KOPT-K1 (cell line): ENCODE measurements at regions not wholly inside any gene's neighbourhood (a gene's known extent, or its start where the extent isn't known, plus 50 kb on each side); places are given as distances from the start of the nearest gene placed in this dataset.
"Not testable (repeated sequence)": the region's sequence is repeated elsewhere in the genome, so short reads cannot be mapped to it uniquely, and the experiment has no call there.

Experiments
- H3K27ac ChIP-seq: fragments of 200-600 bp; sonication (generic); 2 replicates; pipeline ENCODE4 v1.5.1; 2016; ENCODE audit warnings: antibody characterized with exemption, mild to moderate bottlenecking, low read depth, low read length; ENCODE audit not compliant: poor library complexity, severe bottlenecking
- H3K36me3 ChIP-seq: fragments of 200-600 bp; sonication (generic); 2 replicates; pipeline ENCODE4 v1.5.1; 2017; ENCODE audit warnings: antibody characterized with exemption, mild to moderate bottlenecking, low read length, moderate library complexity; ENCODE audit not compliant: insufficient read depth
- H3K9me3 ChIP-seq: fragments of 200-600 bp; sonication (generic); 2 replicates; pipeline ENCODE4 v1.5.1; 2017; ENCODE audit warnings: antibody characterized with exemption, low read length, mild to moderate bottlenecking; ENCODE audit not compliant: insufficient read depth, poor library complexity, severe bottlenecking

- Histone ChIP-seq H3K36me3 (peaks cover 36% of the 10 kb centered on the region), H3K9me3 (no peaks in the 10 kb centered on the region), H3K27ac (peak overlapping the region; percentile 95)
Observed at GRCh38 chrY:19570999-19571398, 173.5 kb downstream of the KDM5D start.

- peak overlapping the region; percentile 95 for H3K27ac ChIP-seq
- peaks cover 10% of the 10 kb centered on the region for H3K36me3 ChIP-seq
- H3K9me3 ChIP-seq: no peaks in the 10 kb centered on the region
Observed at GRCh38 chrY:19567943-19568342, 176.6 kb downstream of the KDM5D start.

GRCh38 chrY:19567051-19567921 is 177.2 kb downstream of the KDM5D start:
- Histone ChIP-seq H3K27ac (peak overlapping the region; percentile 95), H3K9me3 (no peaks in the 10 kb centered on the region), H3K36me3 (peaks cover 7% of the 10 kb centered on the region)

GRCh38 chrY:19559161-19559560 is 185.4 kb downstream of the KDM5D start:
- Histone ChIP-seq H3K9me3 (peaks cover 15% of the 10 kb centered on the region), H3K36me3 (peaks cover 5% of the 10 kb centered on the region; the same call in 1 of the 2 replicates), H3K27ac (no peak overlapping the region)

GRCh38 chrY:19549671-19550466 is 194.7 kb downstream of the KDM5D start:
- Histone ChIP-seq H3K36me3 (peaks cover 2% of the 10 kb centered on the region; the same call in 1 of the 2 replicates), H3K9me3 (no peaks in the 10 kb centered on the region)

GRCh38 chrY:19541475-19542306 is 202.8 kb downstream of the KDM5D start:
- H3K27ac ChIP-seq: no peak overlapping the region
- no peaks in the 10 kb centered on the region for H3K36me3 ChIP-seq
- no peaks in the 10 kb centered on the region for H3K9me3 ChIP-seq

More at GRCh38 chrY:19549671-19550466, 194.7 kb downstream of the KDM5D start:
- peak overlapping the region; percentile 80 for H3K27ac ChIP-seq

- H3K9me3 ChIP-seq, H3K27ac ChIP-seq, H3K36me3 ChIP-seq: not testable (repeated sequence)
Observed at GRCh38 chrY:19535697-19536096, 208.8 kb downstream of the KDM5D start.

GRCh38 chrY:19521976-19522375 is 222.6 kb downstream of the KDM5D start:
- Histone ChIP-seq H3K36me3 (no peaks in the 10 kb centered on the region), H3K9me3 (peaks cover 13% of the 10 kb centered on the region), H3K27ac (peak overlapping the region; percentile 62)

GRCh38 chrY:19503092-19503449 is 241.5 kb downstream of the KDM5D start:
- Histone ChIP-seq H3K9me3 (no peaks in the 10 kb centered on the region), H3K27ac (no peak overlapping the region), H3K36me3 (no peaks in the 10 kb centered on the region)

GRCh38 chrY:19502169-19503091 is 242.1 kb downstream of the KDM5D start:
- Histone ChIP-seq H3K36me3 (no peaks in the 10 kb centered on the region), H3K27ac (no peak overlapping the region), H3K9me3 (no peaks in the 10 kb centered on the region)

- peak overlapping the region; percentile 87 for H3K27ac ChIP-seq
- no peaks in the 10 kb centered on the region for H3K9me3 ChIP-seq
Observed at GRCh38 chrY:19498556-19498955, 246.0 kb downstream of the KDM5D start.

GRCh38 chrY:19487494-19487893 is 257.0 kb downstream of the KDM5D start:
- Histone ChIP-seq H3K27ac (no peak overlapping the region), H3K9me3 (peaks cover 23% of the 10 kb centered on the region), H3K36me3 (no peaks in the 10 kb centered on the region)

More at GRCh38 chrY:19498556-19498955, 246.0 kb downstream of the KDM5D start:
- H3K36me3 ChIP-seq: no peaks in the 10 kb centered on the region

- no peaks in the 10 kb centered on the region for H3K36me3 ChIP-seq
- peaks cover 5% of the 10 kb centered on the region for H3K9me3 ChIP-seq
- H3K27ac ChIP-seq: no peak overlapping the region
Observed at GRCh38 chrY:19484997-19485396, 259.5 kb downstream of the KDM5D start.

- no peaks in the 10 kb centered on the region for H3K36me3 ChIP-seq
- peaks cover 12% of the 10 kb centered on the region for H3K9me3 ChIP-seq
- peak overlapping the region; percentile 66 for H3K27ac ChIP-seq
Observed at GRCh38 chrY:19479141-19479540, 265.4 kb downstream of the KDM5D start.
